Iris pigment epithelial cell (primary cell): ENCODE measurements at regions not wholly inside any gene's neighbourhood (a gene's known extent, or its start where the extent isn't known, plus 50 kb on each side); places are given as distances from the start of the nearest gene placed in this dataset.
"Not testable (repeated sequence)": the region's sequence is repeated elsewhere in the genome, so short reads cannot be mapped to it uniquely, and the experiment has no call there.

Experiments
- DNase-seq: peaks from one replicate; pipeline ENCODE4 v3.0.0-alpha.2; 2011; ENCODE audit warnings: low read depth

DNA sequence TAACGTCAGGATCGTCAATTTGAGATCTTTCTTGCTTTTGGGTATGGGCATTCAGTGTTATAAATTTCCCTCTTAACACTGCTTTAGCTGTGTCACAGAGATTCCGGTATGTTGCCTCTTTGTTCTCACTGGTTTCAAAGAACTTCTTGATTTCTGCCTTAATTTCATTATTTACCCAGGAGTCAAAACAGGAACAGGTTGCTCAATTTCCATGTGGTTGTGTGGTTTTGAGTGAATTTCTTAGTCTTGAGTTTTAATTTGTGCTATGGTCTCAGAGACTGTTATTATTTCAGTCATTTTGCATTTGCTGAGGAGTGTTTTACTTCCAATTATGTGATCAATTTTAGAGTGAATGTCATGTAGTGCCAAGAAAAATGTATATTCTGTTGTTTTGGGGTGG lies 153.1 kb downstream of the PCDH17 start:
- DNase-seq, result no peak

DNA sequence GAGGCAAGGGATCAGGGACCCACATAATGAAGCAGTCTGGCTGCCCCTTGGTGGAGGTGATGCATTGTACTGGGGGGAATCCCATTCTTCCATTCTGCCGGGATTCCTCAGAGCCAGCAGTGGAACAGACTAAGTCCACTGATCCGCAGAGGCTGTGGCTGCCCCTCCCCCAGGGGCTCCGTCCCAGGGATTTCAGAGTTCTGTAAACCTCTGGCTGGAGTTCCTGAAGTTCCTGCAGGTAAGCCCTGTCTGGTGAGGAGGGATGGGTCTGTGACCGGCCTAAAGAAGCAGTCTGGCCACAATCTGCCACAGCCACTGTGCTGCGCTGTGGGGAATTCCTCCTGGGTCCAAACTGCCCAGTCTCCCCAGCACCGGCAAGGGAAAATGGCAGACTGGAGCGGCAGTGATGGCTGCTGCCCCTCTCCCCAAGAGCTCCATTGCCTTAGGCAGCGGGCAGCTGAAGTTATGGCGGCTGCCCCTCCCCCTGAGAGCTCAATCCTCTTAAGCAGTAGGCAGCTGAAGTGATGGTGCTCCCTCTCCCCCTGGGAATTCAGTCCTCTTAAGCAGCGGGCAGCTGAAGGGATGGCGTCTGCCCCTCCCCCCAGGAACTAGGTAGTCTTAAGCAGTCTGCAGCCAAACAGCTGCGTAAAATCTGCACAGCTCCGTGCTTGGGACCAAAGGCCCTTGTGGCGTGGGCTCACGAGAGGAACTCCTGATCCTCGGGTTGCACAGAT lies 155.7 kb downstream of the PCDH17 start:
- DNase-seq, result no peak

DNA sequence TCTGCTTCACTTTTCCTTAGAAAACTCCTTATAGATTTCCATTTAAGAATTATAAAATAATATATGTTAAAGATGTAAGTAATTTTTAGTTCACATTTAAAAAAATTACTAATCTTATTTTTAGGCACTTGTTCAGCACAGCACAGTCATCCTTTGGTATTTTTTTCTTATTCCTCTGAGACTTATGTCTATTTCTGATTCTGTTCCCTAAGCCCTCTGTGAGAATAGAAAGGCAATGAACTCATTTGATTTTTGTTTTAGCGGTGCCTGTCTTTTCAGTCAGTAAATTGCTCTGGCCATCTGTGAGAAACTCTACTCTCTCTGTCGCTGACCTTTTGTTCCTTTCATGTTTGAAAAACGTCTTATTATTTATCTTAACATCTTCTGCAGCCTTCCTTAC lies 168.1 kb downstream of the PCDH17 start:
- DNase-seq, result no peak

DNA sequence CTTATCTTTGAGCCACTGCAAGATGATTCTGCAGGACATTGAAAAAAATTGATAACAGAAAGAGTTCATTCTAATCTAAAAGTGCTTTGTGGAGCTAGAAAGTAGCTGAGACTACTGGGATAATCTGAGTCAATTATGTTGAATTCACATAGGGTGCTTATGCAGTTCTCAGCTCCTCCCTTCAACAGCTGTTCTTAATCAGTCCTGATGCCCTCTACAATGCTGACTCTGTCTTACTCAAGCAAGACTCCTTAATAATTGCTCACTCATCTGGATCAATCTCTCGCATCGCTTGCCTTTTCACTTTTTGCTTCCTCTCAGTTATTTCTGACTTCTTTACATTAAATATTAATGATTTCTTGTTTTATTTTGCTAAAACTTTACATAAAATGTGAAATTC lies 182.1 kb downstream of the PCDH17 start:
- DNase-seq, result peak; percentile 1

DNA sequence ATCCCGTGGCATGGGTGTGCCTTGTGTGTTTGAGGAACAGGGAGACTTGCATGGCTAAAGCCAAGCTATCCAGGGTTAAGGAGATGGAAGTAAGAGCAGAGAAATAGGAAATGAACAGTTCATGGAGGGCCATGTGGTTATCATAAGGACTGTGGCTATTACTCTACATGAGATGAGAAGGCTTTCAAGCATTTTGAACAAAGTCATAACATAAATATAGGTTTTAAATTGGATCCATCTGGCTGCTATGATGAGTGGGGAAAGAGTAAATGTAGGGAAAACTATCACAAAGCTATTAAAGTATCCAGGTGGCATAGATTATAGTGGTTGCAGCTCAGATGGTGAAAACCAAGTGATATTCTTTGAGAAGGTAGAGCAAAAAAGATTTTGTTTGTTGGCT lies 184.1 kb downstream of the PCDH17 start:
- DNase-seq, result no peak

DNA sequence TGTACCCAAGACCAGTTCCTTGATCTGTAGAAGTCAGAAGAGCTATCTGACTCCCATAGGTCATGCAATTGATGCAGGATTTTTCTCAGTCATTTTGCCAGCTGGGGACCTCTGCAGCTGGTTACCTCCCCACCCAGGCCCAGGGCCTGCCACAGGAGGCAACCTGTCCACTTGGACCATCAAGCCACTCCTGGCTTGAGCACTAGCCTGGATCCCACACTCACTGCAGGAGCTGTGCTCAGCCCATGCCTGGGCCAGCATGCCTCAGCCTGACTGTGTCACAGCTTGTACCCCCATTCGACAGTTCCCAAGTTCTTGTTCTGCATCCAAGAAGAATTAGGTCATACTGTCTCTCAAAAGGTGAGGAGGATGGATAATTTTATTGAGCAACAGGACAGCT lies 189.4 kb downstream of the PCDH17 start:
- no peak for DNase-seq

DNA sequence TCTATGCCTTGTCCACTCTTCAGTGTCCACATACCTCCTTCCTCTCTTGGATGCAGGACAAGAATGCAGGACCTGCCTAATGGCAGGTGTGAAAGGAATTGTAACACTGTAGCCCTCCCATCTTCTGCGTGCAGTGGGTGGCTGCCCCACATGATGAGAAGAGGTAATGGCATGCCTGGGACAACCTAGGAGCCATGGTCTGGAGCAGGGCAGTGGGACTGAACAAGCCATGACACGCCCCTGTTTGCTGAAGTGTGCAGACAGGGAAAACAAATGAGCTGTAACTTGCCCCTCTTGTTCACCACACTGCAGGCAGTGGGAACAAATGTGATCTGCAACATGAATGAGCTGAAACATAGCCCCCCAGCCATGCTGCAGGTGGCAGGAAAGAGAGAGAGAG lies 192.2 kb downstream of the PCDH17 start:
- DNase-seq, result no peak

DNA sequence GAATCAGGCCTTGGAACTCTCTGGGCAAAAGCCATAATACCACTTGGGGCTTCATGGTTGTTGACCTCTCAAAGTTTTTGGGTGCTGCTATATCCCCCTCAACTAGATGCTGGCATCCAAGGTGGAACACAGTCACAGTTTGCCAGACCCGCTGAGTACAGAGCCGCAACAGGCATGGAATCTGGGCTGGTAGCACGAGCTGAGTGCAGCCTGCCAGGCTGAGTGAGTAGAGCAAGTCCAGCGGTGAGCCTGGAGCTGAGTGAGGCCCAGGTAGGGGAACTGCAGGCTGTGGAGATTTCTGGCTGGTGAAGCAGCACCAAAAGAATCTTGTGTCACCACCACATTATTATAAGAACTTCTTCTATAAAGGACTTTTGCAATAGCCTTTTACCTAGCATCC lies 192.6 kb downstream of the PCDH17 start:
- DNase-seq, result no peak

DNA sequence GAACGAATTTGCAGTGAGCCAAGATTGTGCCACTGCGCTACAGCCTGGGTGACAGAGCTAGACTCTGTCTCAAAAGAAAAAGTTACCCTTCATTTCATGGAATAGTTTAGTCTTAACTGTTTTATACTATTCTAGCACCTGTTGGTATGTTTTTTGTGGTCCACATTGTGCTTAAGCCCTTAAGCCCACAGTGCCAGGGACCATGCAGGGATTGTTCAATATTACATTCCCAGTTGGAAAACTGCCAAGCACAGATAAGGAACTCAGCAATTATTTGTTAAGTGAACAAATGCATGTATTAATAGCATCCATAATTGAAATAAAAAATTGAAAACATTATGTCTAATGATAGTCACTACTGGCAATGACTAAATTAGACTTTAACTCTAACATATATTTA lies 193.5 kb downstream of the PCDH17 start:
- no peak for DNase-seq

DNA sequence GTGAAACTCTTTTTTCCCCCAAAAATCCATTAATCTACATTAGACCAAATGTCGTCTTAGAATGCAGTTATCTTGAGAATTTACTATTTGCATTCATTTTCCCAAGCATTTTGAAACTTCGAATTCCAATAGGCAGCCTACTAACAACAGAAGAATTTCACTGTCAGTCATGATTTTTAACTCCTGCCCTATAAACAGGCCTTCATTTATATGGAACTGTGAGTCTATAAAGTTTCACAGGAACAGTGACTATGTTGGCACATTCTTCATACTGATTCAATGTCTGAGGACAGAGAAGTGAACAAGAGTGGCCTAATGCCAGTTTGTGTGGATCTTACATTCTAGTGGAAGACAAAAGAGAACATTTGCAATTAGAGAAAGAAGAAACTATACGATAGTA lies 198.0 kb downstream of the PCDH17 start:
- no peak for DNase-seq

DNA sequence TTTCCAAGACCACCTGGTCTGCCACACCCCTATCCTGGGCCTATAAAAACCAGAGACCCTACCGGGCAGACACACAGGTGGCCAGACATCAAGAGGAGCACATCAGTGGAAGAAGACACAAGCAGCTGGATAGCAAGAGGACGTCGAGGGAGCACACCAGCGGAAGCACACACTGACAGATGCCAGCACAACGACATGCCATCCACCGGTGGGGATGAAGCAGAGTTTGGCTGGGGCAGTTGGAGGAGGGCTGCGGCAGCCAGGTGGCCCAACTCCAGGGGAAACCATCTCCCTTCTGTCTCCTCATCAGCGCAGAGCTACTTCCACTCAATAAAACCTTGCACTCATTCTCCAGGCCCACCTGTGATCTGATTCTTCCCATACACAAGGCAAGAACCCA lies 200.6 kb downstream of the PCDH17 start:
- DNase-seq, result no peak

DNA sequence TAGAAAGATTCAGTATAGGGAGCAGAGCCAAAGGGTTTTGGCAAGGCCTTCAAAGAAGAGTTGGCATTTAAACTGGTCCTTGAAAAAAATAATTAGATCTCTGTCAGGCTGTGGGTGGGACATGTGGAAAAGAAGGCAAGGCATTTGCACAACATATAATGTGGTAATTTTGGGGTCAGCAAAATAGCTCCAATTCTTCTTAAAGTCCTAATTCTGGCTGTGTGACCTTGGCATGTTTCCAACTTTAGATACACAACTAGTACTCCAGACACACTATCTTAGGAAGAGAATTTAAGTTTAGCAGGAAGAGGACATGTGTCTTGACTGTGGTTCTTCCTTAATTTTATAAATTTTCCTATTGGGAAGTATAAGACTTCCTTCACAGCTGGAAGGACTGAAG lies 206.3 kb downstream of the PCDH17 start:
- DNase-seq, result no peak

DNA sequence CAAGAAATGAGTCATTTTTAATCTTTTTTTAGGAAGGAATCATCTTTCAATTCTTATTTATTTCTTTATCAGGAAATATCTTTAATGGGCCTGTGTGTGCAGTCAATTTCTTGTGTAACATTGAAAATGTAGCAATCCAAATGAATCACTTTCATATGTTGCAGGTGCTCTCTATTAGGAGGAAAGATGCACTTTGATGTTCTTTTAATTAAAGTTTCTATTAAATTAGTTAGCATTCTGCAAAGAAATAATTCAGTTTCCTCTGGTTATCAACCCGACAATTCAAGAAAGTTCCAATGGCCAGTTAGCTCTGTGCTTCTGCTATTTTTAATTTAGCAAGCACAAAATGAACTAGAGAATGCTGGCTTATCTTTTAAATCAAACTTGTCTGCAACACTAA lies 212.0 kb downstream of the PCDH17 start:
- no peak for DNase-seq

DNA sequence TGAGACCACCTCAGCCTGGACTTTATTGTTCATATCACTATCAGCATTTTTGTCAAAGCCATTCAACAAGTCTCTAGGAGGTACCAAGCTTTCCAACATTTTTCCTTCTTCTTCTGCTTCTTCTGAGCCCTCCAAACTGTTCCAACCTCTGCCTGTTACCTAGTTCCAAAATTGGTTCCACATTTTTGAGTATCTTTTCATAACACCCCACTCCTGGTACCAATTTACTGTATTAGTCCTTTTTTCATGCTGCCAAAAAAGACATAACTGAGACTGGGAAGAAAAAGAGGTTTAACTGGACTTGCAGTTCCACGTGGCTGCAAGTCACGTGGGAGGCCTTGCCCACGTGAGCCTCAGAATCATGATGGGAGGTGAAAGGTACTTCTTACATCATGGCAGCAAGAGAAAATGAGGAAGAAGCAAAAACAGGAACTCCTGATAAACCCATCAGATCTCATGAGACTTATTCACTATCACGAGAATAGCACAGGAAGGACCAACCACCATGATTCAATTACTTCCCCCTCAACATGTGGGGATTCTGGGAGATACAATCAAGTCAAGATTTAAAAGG lies 215.1 kb downstream of the PCDH17 start:
- no peak for DNase-seq

DNA sequence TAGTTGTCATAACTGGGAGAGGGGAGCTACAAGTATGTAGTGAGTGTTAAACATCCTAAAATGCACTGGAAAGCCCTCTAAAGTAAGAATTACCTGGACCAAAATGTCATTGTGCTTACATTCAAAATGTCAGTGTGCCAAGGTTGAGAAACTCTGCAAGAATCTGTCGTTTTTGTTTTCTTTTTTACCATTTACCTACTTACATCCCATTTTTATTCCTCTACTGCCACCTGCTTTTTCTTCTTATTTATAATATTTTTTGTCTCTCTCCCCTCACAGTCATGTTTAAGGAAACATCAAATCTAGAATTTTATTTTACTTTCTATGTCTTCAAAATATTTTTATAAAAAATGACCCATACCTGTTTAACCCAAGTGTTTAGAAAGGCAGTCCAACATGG lies 226.4 kb downstream of the PCDH17 start:
- no peak for DNase-seq

DNA sequence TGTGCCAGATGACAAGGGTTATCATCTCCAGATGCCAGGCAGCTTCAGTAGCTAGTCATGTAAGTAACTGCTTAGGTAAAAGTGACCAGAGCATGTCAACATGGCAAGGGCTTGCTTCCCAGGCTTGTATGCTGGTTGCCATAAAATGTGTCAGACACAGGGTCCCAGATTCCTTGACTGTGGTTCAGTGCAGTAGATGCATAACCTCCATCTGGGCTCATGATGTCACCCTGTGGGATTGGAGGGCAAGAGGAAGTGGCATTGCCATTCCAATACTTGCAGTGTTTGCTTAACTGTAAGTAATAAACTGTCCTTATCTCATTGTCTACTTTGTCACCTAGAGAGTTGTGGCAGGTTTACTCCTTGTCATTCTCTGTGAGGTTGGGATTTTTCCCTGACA lies 226.8 kb downstream of the PCDH17 start:
- DNase-seq, result no peak

DNA sequence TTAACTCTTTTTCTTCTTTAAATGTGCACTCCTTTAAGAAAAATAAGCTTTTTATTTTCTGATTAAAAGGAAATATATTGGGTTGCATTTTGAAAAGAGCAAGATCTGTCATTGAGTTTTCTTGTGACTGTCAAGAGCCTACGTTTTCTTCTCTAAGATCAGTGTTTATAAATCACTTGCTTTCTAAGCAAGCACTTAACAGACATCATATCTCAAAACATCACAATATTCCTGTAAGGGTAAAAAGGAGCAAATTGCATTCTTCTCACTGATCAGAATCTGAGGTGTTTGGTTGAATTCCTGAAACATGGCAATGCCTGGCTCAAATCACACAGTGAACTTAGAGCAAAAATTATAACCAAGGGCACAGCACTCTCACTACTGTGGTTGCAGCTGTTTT lies 231.3 kb downstream of the PCDH17 start:
- no peak for DNase-seq

DNA sequence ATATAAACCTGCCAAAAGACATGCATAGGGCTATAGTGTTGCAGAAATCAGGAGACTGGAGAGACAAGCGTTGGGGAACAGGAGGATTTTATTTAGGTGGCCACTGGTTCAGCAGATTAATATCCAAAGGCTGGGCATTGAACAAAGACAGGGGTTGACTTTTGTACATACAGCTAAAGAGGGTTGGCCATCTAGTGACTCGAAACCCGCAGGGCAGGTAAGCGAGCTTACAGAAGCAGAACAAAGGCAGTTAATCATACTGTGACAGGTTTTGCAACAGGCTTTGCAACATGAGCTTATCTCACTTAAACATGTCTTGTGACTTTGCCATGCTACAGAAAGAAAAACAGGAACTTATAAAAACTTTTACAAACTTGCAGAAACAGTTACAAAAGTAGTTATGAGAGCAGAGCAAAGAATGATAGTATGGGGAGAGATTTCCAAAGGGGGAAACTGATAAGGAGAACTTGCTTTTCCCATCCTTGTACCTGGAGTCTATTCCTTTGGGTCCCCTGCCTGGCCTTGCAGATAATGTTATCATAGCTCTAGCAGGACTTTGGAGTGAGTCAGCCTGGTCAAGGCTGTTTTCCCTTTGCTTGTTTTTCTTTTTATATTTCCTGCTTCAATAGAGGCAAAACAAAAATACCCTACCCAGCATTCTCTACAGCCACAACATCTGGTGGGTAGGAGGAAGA lies 234.2 kb downstream of the PCDH17 start:
- no peak for DNase-seq

DNA sequence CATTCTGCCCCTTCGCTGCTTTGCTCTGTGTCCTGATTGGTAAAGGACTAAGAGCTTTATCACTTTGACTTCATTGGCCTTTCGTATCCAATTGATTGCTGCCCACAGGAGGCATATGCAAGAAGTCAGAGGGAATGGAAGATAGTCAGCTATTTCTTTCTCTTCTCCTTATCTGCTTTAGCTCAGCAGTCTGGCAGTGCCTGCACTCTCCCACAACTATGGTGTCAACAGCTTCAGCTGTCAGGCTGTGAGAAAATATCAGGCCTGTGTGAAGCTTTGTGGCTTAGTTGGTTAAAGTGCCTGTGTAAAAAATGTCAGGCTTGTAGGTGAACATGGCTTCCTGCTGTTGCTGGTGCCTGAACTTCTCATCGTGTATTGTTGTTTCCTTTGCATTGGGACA lies 243.0 kb downstream of the PCDH17 start:
- no peak for DNase-seq

DNA sequence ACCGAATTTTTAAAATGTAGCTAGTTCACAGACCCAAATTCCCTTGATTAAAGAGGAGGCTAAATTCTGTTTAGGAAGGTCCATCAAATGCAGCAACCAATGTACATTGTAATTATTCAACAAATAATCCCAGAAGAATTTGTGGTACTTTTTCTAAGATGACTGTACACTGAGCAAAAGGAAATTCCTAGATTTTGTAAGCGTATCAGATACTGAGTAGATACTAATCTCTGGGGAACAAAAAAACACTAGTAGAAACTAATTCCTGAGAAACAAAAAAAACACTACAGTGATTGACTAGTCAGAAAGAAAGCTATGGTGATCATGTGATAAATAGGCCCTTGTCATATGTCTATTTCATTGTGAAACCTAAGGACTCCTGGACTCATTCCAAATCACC lies 246.1 kb downstream of the PCDH17 start:
- no peak for DNase-seq

DNA sequence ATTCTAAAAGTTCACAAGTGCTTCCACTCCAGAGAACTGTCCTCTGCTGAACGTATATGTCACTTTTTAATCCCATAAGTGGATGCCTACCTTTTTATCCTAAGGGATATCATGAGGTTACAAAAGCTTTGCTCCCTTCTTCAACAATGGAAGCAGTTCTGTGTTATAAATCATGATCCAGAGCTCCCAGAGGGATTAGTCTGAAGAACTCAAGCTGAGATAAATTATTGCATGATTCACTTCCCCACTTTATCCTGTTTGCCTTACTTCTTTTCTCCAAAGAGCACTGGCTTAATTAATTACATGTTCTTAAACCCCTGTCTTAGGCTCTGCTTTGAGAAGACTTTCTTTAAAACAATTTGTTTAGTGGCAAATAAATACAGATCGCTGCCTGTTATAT lies 246.7 kb downstream of the PCDH17 start:
- no peak for DNase-seq

DNA sequence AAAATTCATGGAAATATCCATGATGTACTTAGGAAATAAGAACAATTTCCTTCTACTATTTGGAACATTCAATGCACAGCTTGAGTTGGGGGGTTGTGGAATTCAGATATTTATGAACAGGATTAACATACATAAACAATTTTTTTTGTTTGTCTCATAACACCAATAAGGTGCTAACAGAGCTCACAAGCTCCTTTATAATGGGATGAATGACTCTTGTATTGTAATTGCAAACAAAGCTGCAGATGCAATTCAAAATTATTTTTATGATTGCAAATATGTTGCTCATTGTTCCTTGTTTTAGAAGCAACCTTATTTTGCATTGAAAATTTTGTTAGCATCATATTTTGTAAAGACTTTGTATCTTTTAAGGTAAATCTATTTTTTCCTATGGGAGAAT lies 265.7 kb downstream of the PCDH17 start:
- no peak for DNase-seq

DNA sequence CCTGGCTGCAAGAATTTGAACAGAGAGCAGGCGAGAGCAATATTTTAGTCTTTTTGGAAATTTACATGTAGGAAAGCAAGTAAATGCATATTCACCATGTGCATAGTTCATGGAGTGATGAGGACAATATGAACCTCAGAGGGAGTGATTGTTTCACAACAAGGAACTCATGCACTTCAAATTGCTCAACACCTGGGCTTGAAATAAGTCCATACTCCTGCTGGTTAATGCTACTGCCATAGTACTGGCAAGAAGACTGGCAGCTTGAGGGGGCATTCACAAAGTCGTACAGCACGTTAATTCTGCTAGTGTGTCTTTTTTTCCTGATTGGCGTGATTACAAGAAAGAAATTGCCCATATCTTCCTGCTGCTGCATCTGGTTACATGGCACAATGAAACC lies 267.6 kb downstream of the PCDH17 start:
- DNase-seq, result no peak

DNA sequence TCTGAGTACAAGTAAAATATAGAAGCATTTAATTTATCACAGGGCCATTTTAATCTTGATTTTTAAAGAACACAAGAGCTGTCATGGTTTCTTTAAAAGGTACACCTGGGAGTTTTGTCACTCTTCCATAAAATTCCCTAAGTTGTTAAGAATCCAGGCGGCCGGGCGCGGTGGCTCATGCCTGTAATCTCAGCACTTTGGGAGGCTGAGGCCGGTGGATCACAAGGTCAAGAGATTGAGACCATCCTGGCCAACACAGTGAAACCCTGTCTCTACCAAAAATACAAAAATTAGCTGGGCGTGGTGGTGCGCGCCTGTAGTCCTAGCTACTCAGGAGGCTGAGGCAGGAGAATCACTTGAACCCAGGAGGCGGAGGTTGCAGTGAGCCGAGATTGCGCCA lies 278.3 kb downstream of the PCDH17 start:
- not testable (repeated sequence) for DNase-seq
